Stimulated activated naive CD8-positive, alpha-beta T cell treated with anti-CD3 and anti-CD28 coated beads, Interleukin-15, Interleukin-2, amounts not matched to agents 100 U/mL and 50 U/mL, for 24 hours (primary cell): ENCODE measurements at regions not wholly inside any gene's neighbourhood (a gene's known extent, or its start where the extent isn't known, plus 50 kb on each side); places are given as distances from the start of the nearest gene placed in this dataset.

Experiments used
- ATAC-seq: fragments of 150-1000 bp; cut with Tn5 transposase; one replicate; pipeline ENCODE4 v1.10.0; 2021
- DNase-seq: peaks from one replicate; pipeline ENCODE4 v3.0.0; 2021

DNA sequence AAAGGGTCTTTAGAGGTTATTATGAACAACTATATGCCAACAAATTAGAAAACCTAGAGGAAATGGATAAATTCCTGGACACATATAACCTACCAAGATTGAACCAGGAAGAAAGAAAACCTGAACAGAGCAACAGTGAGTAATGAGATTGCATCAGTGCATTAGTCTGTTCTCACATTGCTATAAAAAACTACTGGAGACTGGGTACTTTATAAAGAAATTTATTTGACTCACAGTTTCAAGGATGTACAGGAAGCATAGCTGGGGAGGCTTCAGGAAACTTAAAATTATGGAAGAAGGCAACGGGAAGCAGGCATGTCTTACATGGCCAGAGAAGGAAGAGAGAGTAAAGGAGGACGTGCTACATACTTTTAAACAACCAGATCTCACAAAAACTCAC, 70.8 kb upstream of the GNAZ start:
- DNase-seq (no peak), ATAC-seq (no peak)

DNA sequence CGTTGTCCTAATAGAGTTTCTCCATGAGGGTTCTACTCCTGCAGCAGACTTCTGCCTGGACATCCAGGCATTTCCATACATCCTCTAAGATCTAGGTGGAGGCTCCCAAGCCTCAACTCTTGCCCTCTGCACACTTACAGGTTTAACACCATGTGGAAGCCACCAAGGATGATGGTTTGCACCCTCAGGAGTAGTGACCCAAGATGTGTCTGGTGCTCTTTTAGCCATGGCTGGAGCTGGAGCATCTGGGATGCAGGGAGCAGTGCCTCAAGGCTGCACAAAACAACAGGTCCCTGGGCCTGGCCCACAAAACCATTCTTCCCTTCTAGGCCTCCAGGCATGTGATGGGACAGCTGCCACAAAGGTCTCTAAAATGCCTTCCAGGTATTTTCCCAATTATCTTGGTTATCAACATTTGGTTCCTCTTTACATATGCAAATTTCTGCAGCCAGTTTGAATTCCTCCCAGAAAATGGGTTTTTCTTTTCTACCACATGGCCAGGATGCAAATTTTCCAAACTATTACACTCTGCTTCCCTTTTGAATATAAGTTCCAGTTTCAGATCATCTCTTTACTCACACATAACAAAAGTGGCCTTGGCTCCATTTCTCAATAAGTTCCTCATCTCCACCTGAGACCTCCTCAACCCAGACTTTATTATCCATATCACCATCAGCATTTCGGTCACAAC, 69.5 kb upstream of the GNAZ start:
- ATAC-seq (no peak), DNase-seq (no peak)

DNA sequence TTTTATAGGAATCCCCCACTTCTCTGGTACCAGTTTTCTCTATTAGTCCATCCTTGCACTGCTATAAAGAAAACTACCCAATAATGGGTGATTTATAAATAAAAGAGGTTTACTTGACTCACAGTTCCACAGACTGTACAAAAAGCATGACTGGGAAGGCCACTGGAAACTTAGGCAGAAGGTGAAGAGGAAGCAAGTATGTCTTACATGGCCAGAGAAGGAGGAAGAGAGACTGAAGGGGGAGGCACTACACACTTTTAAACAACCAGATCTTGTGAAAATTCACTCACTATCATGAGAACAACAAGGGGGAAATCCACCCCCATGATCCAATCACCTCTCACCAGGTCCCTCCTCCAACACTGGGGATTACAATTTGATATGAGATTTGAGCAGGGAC, 68.9 kb upstream of the GNAZ start:
- ATAC-seq (no peak), DNase-seq (no peak)

DNA sequence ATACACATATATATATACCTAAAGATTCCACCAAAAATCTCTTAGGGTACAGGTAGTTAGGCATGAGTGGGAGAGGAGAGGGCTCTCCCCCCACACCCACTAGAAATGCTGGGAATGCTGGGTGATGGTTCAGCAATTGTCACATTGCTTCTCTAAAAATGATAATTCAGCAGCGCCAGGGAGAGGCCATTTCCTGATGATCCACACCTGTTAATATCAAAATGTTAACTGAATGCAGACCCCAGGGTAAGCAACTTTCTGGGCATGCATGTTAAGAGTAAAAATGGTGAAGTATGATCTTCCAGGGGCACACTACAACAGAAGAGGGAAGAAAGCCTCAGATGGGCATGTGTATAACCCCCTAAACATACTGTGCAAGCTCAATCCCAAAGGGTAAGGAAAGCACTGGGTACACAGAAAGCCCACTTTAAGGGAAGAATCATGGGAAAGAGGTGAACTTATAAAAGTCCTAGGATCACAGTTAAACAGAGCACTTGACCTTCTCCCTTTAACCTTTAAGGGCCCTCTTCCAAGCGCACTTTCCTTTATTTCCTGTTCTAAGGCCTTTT, 67.6 kb upstream of the GNAZ start:
- ATAC-seq (no peak), DNase-seq (no peak)

DNA sequence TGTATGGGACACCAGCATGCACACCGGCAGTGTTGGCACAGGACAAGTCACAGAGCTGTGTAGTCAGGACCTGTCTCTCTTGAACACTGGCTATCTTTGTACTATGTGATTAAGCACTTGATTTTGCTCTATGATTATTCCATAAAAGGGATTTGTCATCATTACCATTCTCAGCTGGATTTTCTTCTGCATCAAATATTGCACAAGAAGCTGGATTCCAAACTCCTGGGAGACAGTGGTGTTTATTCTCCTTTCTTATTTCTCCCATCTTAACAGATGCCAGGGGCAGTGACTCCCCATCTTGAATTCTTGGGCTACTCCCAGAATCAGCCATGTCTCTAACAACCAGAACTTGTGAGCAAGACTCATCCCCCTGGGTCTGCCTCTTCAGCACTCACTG, 62.5 kb upstream of the GNAZ start:
- no peak for DNase-seq
- ATAC-seq = no peak

DNA sequence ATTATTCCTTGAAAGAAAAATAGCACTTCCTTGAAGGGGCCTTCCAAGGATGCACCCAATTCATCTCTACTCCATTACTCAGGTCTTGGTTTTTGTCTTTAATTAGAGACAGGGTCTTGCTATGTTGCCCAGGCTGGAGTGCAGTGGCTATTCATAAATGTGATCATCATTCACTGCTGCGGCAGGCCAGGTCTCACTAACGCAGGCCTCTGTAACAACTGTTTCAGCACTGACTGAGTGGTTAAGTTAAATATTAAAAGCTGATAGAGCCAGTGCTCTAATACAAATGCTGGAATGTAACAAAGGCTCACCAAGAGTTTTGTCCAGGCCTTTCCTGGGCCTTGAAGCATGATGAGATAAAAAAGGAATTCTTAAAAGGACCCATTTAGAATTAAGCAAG, 61.4 kb upstream of the GNAZ start:
- no peak for DNase-seq
- no peak for ATAC-seq
